Sigmoid colon (tissue), 4 donors: ENCODE measurements at regions not wholly inside any gene's neighbourhood (a gene's known extent, or its start where the extent isn't known, plus 50 kb on each side); places are given as distances from the start of the nearest gene placed in this dataset.

Experiments
- CTCF ChIP-seq, 4 experiments: fragments of 450-650 bp in 3 of 4; fragments of 200-600 bp in 1 of 4; IDR thresholded peaks; one replicate each; pipeline ENCODE4 v1.5.1; 2016 to 2019; ENCODE audit warnings: antibody characterized with exemption in 4 of 4, mild to moderate bottlenecking in 3 of 4, moderate library complexity in 2 of 4
- EP300 ChIP-seq, 4 donors: sonication (generic); formaldehyde crosslinking; IDR thresholded peaks; one replicate each; pipeline ENCODE4 v1.6.1; 2017; ENCODE audit warnings: antibody characterized with exemption in 4 of 4

- no peak for TF ChIP-seq CTCF (IDR thresholded peaks at IDR 0.05)
- no peak for TF ChIP-seq EP300 (IDR thresholded peaks at IDR 0.05)
Observed at GRCh38 chr2:4135765-4136164, 432.4 kb downstream of the DCDC2C start.
